ENCODE measurements at regions not wholly inside any gene's neighbourhood (a gene's known extent, or its start where the extent isn't known, plus 50 kb on each side); places are given as distances from the start of the nearest gene placed in this dataset.
"Not testable (repeated sequence)": the region's sequence is repeated elsewhere in the genome, so short reads cannot be mapped to it uniquely, and the experiment has no call there.

DNA sequence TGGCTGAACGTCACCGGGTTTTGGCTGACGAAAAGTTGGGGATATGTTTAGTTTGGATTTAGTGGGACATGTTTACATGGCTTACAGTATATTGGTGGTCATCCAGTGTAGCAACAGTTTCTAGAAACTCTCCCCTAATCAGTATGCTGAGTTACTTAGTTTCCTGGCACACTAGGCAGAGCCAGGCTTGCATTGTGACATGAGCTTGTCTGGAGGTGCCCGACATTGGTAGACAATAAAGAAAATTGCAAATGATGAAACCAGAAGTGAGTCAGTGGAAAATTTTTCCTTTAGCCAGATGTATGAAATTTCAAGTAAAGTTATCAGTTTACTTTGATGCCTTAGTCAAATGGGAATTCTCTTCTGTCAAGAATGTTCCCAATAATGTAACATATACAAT, 276.1 kb downstream of the RDH14 start:
- DNase-seq: no peak
- in situ Hi-C loops (cut with MboI; ENCODE audit: low pct_unique_long_range_greater_than_20kb, low sequenced_read_pairs): no loop called here

DNA sequence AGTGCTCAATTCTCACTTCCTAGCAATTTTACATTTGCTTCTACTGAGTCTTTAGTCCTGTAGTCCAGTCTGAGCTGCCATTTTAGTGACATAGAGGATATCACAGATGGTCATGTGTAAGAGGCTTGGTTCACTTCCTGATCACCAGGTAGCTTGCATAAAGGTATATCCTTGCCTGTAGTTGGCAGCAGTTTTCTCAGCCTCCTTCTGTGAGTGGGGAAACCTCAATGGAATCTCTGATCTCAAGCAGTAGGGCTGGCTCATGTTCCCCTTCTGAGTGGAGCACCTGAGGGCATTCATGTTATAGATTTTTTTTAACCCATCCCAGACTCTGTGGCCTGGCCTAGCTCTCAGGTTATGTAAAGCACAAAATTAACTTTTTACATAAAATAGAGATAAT, 278.4 kb downstream of the RDH14 start:
- in situ Hi-C loops (cut with MboI; ENCODE audit: low pct_unique_long_range_greater_than_20kb, low sequenced_read_pairs): no loop called here
- no peak for DNase-seq

DNA sequence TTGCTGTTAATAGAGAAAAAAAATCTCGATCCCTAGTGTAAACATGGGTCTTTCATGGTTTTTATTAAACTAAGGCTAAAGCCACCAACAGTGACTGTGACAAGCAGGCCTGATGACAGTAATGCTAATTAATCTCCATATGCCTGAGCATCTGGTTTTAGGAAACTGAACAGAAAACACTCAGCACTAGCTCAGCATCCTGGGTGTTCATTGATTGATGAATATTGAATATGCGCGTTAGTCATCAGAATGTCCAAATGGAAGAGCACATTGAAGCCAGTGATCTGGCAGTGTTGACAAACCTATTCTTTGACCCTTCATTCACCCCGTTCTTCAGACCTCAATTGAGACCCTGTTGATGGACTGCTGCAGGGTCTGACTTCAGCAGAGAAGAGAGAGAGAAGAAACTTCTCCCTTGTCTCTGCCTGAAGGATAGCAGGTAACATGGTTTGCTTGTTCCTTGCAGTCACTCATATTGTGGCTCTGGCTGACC, 283.8 kb downstream of the RDH14 start:
- DNase-seq: no peak
- in situ Hi-C loops (cut with MboI; ENCODE audit: low pct_unique_long_range_greater_than_20kb, low sequenced_read_pairs): no loop called here

DNA sequence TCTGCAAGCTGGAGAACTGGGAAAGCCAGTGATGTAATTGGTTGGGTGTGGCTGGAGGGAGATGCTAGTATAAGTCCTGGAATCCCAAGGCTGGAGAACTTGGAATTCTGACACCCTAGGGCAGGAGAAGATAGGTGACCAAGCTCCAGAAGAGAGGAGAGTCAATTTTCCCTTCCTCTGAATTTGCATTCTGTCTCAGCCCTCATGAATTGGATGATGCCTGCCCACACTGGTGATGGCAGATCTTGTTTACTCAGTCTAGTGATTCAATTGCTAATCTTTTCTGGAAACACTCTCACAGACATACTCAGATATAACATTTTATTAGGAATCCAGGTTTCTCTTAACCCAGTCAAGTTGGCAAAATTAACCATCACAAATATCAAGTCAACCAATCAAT, 287.2 kb downstream of the RDH14 start:
- in situ Hi-C loops (cut with MboI; ENCODE audit: low pct_unique_long_range_greater_than_20kb, low sequenced_read_pairs): no loop called here
- no peak for DNase-seq

DNA sequence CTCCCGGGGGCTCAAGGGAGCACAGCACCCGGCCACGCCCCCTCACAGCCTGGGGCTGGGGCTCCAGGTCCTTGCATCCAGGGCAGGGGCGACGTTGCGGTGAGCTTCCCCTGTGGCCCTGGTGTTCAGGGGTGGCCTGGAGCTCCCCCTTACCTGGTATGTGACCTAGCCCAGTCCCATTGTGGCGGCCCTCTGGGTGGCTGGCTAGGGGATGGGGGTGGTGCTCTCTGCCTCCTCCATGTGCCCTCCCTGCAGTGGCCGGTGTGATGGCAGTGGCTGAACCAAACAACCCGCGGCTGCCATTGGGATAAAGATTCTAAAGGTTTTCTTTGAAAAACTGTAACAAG, 288.3 kb downstream of the RDH14 start:
- in situ Hi-C loops (cut with MboI; ENCODE audit: low pct_unique_long_range_greater_than_20kb, low sequenced_read_pairs): no loop called here
- no peak for DNase-seq

DNA sequence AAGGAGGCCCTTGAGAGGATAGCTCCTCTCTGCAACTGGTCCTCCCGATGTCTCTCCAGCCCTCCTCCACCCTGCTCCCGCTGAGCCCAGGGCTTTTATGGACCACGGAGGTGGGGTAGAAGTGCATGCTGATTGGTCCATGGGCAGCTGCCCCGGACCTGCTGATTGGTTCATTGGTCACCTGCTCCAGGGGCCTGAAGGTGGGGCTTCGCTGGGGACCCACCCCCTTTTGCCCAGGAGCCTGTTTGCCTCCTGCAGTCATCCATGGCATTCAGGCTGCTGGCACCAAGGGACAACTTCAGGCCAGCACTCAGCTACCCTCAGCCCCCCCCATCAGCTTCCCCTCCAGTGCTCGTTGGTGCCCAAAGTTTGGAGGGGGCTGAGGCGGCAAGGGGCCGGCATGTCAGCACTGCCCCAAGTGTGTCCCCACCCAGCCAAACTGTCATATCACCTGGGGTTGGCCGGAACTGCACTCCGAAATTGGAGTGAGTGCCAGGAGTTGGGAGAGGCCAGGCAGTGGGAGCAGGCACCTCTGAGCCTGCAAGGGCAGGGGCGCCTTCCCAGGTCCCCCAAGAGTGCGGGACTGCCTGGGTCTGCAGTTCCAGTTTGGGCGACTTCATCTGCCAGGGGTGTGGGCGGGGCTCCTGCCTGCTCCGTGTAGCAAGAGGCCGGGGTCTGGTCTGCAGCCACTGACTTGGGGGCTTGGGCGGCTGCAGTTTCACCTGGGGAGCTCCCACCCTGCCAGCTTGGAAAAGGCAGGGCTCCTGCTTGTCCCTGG, 288.9 kb downstream of the RDH14 start:
- DNase-seq: no peak

DNA sequence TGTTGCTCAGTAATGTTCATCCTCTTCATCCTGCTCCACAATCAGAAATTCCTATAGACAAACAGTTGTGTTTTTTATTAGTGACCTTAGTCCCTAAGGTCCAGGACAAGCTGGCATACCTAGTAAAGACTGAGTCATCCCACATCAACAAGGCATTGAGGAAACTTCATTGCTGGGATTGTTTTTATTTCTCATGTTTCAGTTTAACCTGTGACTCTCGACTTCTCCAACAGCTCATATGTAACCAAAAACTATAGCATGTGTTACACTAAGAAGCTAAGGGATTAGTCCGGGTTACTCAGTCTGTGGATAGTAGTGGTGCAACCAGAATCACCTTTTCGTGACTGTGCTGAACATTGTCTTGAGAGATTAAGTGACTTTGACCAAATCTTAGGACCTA, 292.1 kb downstream of the RDH14 start:
- no peak for DNase-seq
- in situ Hi-C loops (cut with MboI; ENCODE audit: low pct_unique_long_range_greater_than_20kb, low sequenced_read_pairs): no loop called here

More for the DNA sequence above, 288.9 kb downstream of the RDH14 start:
- in situ Hi-C loops (cut with MboI; ENCODE audit: low pct_unique_long_range_greater_than_20kb, low sequenced_read_pairs): no loop called here

DNA sequence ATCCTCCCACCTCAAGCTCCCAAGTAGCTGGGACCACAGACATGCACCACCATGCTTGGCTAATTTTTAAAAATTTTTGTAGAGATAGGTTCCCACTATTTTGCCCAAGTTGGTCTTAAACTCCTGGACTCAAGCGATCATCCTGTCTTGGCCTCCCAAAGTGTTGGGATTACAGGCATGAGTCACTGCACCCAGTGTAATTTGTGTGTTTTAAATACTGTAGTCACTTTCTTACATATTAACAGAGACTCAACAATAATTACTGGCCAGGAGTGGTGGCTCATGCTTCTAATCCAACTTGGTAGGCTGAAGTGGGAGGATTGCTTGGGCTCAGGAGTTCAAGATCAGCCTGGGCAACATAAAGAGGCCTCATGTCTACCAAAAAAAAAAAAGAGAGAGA, 293.0 kb downstream of the RDH14 start:
- DNase-seq: no peak
- in situ Hi-C loops (cut with MboI; ENCODE audit: low pct_unique_long_range_greater_than_20kb, low sequenced_read_pairs): no loop called here

DNA sequence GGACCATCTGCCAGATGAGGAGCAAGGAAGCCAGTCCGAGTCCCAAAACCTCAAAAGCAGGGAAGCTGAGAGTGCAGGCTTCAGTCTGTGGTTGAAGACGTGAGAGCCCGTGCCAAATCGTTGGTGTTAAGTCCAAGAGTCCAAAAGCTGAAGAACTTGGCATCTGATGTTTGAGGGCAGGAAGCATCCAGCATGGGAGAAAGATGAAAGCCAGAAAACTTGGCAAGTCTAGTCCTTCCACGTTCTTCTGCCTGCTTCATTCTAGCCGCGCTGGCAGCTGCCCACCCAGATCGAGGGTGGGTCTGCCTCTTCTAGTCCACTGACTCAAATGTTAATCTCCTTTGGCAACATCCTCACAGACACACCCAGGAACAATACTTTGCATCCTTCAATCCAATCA, 293.8 kb downstream of the RDH14 start:
- in situ Hi-C loops (cut with MboI; ENCODE audit: low pct_unique_long_range_greater_than_20kb, low sequenced_read_pairs); DNase-seq: not testable (repeated sequence)

DNA sequence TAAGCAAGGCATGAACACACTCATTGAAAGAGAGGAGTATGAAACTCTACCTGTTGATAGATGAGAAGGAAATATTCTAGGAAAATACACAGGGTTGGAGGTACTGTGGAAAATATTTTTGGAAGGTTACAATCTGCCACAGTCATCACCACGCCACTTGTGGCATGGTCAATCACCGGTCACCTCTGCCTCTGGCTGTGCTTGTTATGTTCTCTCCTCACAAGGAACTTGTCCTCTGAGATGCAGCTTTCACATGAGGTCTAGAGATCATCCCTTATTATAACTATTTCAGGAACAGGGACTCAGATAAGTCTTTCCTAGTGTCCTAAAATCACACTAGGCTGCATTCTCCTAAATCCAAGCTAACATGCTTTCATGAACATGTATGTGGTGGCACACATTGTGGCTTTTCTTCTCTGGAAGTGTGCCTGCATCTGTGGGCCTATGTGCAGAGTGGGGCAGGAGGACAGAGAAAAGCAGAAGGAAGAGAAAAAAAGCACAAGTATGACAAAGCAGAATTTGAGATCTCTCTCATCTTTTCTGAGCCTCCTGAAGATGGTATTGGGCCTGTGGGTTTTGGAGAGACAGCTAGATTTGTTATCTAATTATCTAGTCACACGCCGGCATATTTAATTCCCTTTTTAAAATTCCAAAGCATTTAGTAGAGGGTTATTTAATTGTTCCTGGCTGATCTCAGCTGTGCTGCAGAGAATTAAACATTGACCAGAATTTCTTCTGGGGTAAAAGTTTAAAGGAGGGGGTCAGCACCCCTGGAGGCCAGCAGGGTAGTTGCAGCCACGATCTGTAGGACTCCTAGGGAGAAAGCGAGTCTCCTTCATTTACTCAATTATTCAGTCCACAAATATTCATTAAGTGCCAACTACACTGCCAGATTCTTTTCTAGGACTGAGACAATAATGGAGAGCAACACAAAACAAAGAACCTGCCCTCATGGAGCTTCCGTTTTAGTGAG, 294.6 kb downstream of the RDH14 start:
- peak; percentile 1 for DNase-seq
- in situ Hi-C loops (cut with MboI; ENCODE audit: low pct_unique_long_range_greater_than_20kb, low sequenced_read_pairs): no loop called here

DNA sequence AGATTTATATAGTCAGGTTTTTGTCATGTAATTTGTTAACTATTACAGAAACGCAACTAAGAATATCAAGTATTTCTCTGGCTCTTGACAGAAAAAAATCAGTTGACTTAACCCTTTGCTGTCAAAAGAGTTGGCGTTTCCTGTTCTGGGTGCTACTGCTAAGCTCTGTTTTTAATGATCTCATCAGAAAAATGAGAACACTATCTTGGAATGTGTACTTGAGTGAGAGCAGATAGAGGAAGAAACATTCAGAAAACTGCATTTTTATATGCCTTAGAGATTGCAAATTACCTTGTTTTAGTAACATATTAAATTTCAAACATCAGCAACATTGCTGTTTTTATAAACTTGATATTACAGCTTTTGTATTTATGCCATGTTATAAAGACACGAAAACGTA, 297.9 kb downstream of the RDH14 start:
- in situ Hi-C loops (cut with MboI; ENCODE audit: low pct_unique_long_range_greater_than_20kb, low sequenced_read_pairs): no loop called here
- DNase-seq: no peak

DNA sequence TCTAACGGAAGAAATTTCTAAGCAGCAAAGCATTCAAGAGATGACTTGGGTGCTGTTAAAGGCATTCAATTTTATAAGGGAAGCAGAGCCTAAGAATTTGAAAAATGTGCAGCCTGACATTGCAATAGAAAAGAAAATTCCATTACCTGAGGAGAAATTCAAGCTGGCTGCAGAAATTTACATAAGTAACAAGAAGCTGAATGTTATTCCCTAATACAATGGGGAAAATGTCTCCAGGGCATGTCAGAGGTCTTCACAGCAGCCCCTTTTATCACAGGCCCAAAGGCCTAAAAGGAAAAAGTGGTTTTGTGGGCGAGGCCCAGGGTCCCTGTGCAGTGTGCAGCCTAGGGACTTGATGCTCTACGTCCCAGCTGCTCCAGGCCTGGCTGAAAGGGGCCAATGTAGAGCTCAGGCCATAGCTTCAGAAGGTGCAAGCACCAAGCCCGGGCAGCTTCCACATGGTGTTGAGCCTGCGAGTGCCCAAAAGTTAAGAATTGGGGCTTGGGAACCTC, 306.7 kb downstream of the RDH14 start:
- in situ Hi-C loops (cut with MboI; ENCODE audit: low pct_unique_long_range_greater_than_20kb, low sequenced_read_pairs): no loop called here
- DNase-seq: no peak

DNA sequence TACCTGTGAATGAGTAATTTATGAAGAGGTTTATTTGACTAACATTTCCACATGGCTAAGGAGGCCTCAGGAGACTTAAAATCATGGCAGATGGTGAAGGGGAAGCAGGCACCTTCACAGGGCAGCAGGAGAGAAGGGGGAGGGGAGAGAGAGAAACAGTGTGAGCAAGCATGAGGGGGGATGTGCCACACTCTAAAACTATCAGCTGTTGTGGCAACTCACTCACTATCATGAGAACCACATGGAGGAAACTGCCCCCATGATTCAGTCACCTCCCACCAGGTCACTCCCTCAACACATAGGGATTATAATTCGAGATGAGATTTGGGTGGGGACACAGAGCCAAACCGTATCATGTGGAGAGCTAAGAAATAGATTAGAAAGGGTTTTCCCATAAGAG, 309.0 kb downstream of the RDH14 start:
- no peak for DNase-seq
- in situ Hi-C loops (cut with MboI; ENCODE audit: low pct_unique_long_range_greater_than_20kb, low sequenced_read_pairs): no loop called here

DNA sequence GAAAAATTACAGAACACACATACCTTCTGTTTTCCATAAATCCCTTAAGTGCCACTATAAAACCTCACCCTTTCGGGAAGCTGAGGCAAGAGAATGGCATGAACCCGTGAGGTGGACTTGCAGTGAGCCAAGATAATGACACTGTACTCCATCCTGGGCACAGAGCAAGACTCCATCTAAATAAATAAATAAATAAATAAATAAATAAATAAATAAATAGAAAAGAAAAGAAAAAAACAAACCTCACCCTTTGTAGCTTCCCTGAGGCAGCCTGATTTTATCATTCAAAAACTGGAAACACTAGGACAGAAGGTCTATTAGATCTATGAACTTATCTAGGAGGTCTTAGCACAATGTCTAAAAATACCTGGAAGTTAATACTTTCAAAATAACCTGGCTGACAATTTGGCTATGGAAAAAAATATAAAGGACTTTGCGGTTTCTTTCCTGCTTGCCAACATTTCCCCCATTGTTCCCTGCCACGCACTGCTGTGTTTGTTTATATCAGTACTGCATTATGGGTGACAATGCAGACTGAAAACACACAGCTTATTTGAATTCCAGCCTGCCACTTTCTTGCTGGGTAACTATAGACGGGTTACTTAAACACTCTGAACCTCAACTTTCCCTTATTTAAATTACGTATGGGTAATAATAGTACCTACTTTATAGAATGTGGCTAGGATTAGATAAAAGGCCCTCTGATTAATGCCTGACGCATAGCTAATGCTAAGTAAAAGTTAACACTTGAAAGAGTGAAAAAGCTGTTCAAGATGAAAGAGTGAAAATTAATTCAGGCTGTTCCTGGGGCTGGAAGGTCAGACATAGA, 313.0 kb downstream of the RDH14 start:
- DNase-seq: no peak
- in situ Hi-C loops (cut with MboI; ENCODE audit: low pct_unique_long_range_greater_than_20kb, low sequenced_read_pairs): no loop called here

DNA sequence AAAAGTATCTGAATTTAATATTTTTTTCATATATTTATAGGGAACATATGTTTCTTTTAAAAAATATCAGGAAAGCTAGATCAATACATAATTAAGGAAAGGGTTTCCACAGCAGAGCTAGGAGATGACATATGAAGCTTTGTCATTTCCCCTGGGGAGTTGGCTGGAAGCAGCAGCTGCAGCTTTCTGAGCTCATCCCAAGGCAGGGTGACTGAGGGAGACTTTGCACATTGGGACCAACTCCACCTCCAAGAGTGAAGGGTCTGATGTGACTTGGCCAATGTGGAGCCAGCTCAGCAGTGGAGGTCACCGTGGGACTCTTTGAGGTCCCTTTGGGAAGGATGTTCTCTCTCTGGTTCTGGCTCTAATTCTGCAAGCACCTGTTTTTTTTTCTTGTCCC, 315.1 kb downstream of the RDH14 start:
- DNase-seq: no peak
- in situ Hi-C loops (cut with MboI; ENCODE audit: low pct_unique_long_range_greater_than_20kb, low sequenced_read_pairs): no loop called here

DNA sequence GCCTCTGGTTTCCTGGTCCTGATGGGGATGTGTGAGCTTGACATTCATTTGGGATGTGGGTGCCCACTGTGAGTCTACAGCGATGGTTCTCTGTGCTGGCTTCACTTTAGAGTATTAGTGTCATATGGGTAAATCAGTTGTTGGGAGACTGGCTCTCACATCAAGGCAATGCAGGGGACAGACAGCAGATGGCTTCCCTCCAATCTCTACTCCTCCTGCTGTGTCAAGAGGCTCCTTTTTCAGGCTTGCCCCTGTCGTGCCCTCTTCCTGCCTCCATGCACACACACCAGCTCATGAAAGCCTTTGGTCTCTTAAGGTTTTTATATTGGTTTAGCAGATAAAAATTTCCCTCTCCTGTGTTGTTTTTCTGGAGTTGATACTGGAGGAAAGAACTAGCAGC, 315.6 kb downstream of the RDH14 start:
- in situ Hi-C loops (cut with MboI; ENCODE audit: low pct_unique_long_range_greater_than_20kb, low sequenced_read_pairs): no loop called here

DNA sequence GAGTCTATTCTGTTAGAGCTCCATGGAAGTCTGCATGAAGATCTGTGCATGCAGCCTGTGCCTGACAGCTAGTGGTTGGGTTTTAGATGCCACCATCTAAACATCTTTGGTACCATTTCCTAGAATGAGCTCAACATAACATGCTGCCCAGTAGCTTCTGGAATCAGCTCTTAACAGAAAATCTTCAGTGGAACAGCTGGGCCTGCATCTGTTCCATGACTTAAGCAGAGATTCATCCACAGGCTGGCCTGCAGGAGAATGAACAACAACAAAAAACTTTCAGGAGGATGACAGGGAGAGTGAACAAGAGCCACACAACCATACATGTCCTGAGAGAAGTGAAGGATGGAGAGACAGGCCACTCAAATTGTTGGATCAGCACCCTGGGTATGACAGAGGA, 316.6 kb downstream of the RDH14 start:
- no peak for DNase-seq
- in situ Hi-C loops (cut with MboI; ENCODE audit: low pct_unique_long_range_greater_than_20kb, low sequenced_read_pairs): no loop called here

More for the DNA sequence above, 315.6 kb downstream of the RDH14 start:
- DNase-seq: no peak

DNA sequence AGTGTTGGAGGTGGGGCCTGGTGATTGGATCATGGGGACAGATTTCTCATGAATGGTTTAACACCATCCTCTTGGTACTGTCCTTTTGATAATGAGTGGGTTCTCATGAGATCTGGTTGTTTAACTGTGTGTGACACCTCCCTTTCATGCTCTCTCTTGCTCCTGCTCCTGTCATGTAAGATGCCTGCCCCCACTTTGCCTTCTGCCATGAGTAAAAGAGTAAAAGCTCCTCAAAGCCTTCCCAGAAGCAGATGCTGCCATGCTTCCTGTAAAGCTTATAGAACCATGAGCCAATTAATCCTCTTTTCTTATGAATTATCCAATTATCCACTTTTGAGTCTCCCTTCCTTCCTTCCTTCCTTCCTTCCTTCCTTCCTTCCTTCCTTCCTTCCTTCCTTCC, 317.7 kb downstream of the RDH14 start:
- in situ Hi-C loops (cut with MboI; ENCODE audit: low pct_unique_long_range_greater_than_20kb, low sequenced_read_pairs): no loop called here
- no peak for DNase-seq

DNA sequence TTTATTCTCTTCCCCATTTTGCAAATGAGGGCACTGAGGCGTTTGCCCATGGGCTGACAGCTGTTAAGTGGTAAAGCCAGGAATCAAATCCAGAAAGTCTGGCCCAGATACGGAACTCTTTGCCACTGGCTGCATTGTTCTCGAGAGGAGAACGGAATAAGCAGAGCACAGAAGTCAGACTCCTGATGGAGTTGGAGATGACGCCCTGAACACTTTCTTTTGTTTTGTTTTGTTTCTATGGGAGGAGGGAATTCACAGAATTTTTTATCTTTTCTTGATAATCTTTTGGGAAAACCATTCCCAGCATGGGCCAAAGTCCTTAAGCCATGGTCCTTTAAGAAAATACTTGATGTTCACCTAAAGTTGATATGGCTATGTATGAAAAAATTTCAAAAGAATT, 322.2 kb downstream of the RDH14 start:
- in situ Hi-C loops (cut with MboI; ENCODE audit: low pct_unique_long_range_greater_than_20kb, low sequenced_read_pairs): no loop called here
- DNase-seq: no peak
